Transverse colon (tissue), 4 donors: ENCODE measurements at regions not wholly inside any gene's neighbourhood (a gene's known extent, or its start where the extent isn't known, plus 50 kb on each side); places are given as distances from the start of the nearest gene placed in this dataset.

Source experiments
- DNase-seq: peaks from one replicate; pipeline ENCODE4 v3.0.0-alpha.2; 2019
- H3K27ac ChIP-seq, 4 donors: fragments of 200-600 bp; sonication (generic); 2 replicates each; pipeline ENCODE4 v1.5.1; 2016 to 2018; ENCODE audit warnings: inconsistent platforms in 4 of 4
- H3K27me3 ChIP-seq: fragments of 200-600 bp; sonication (generic); 2 replicates; pipeline ENCODE4 v1.5.1; 2017; ENCODE audit warnings: inconsistent platforms
- H3K36me3 ChIP-seq, 4 donors: fragments of 200-600 bp; sonication (generic); 2 replicates each; pipeline ENCODE4 v1.5.1; 2017 to 2019; ENCODE audit warnings: inconsistent platforms in 4 of 4
- H3K4me1 ChIP-seq, 4 donors: fragments of 200-600 bp; sonication (generic); 2 replicates each; pipeline ENCODE4 v1.5.1; 2017 to 2020; ENCODE audit warnings: inconsistent platforms in 4 of 4
- H3K4me3 ChIP-seq, 4 donors: fragments of 200-600 bp; sonication (generic); 1 replicate in 1 of 4; 2 replicates in 3 of 4; pipeline versions ENCODE4 v1.5.1 to v1.6.1; 2017 to 2019; ENCODE audit warnings: inconsistent platforms in 4 of 4
- H3K9me3 ChIP-seq, 2 donors: fragments of 200-600 bp; sonication (generic); 2 replicates each; pipeline ENCODE4 v1.5.1; 2017 to 2019; ENCODE audit warnings: inconsistent platforms in 2 of 2
- EP300 ChIP-seq: sonication (generic); formaldehyde crosslinking; IDR thresholded peaks from one replicate; pipeline ENCODE4 v1.6.1; 2017; ENCODE audit warnings: antibody characterized with exemption, low read depth
- POLR2A ChIP-seq: fragments of 450-650 bp; IDR thresholded peaks from one replicate; pipeline ENCODE4 v1.6.1; 2016; ENCODE audit warnings: antibody characterized with exemption, mild to moderate bottlenecking, moderate library complexity
- POLR2AphosphoS5 ChIP-seq, 3 donors: sonication (generic); formaldehyde crosslinking; IDR thresholded peaks; one replicate each; pipeline ENCODE4 v1.6.1; 2016; ENCODE audit warnings: antibody characterized with exemption in 3 of 3
- WGBS, 2 donors: methylation state at CpG; one replicate each; pipeline ENCODE4 v1.1.5; 2018; ENCODE audit warnings: low coverage in 1 of 2; 5-methylcytosine and 5-hydroxymethylcytosine counted together
- in situ Hi-C, 4 donors: fragments of 200-750 bp; cut with MboI; loops; one replicate each; pipeline versions ENCODE4 v1.15.0 to v1.15.1; 2017; ENCODE audit warnings: low sequenced_read_pairs in 3 of 4, low pct_ligation_motif_present in 1 of 4, low pct_unique_long_range_greater_than_20kb in 1 of 4
- intact Hi-C: fragments of 100-400 bp; cut with DNase I; formaldehyde crosslinking; loops from one replicate; pipeline ENCODE4 v1.15.1; 2023; ENCODE audit warnings: low total_unique reads
- TF ChIP-seq, protein P1 (sequence below), 5 experiments: fragments of 200-600 bp in 3 of 5; fragments of 450-650 bp in 2 of 5; sonication (generic) in 3 of 5; IDR thresholded peaks; 1 replicate in 2 of 5; 2 replicates in 3 of 5; pipeline ENCODE4 v1.5.1; 2016 to 2017; ENCODE audit warnings: antibody characterized with exemption in 5 of 5, inconsistent platforms in 3 of 5, mild to moderate bottlenecking in 2 of 5, moderate library complexity in 1 of 5

DNA sequence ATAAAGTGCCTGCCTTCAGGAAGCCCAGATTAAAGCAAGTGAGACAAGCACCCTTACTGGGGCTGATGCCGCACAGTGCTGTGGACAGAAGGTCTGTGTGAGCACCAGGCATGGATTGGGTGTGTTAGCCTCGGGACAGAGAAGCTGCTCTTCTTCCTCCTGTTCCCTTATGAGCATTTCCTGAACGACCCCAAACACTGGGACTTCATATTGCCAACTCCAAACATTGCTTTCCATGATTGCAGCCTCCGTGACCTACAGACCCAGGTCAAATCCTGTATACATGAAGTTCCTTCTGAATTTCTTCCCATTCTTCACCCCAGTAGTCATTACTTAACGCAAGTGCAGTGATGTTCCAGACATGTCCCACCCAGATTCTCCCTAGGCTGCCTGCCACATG is 129.8 kb upstream of the ALKAL2 start:
- TF ChIP-seq, protein P1, sequence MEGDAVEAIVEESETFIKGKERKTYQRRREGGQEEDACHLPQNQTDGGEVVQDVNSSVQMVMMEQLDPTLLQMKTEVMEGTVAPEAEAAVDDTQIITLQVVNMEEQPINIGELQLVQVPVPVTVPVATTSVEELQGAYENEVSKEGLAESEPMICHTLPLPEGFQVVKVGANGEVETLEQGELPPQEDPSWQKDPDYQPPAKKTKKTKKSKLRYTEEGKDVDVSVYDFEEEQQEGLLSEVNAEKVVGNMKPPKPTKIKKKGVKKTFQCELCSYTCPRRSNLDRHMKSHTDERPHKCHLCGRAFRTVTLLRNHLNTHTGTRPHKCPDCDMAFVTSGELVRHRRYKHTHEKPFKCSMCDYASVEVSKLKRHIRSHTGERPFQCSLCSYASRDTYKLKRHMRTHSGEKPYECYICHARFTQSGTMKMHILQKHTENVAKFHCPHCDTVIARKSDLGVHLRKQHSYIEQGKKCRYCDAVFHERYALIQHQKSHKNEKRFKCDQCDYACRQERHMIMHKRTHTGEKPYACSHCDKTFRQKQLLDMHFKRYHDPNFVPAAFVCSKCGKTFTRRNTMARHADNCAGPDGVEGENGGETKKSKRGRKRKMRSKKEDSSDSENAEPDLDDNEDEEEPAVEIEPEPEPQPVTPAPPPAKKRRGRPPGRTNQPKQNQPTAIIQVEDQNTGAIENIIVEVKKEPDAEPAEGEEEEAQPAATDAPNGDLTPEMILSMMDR (IDR thresholded peaks at IDR 0.05), result no peak
- TF ChIP-seq EP300 (no peak), POLR2AphosphoS5 (IDR thresholded peaks at IDR 0.05) (no peak), POLR2A (no peak)
- H3K4me1 ChIP-seq, result no peaks in the 10 kb centered on the region
- H3K9me3 ChIP-seq, result no peaks in the 10 kb centered on the region
- H3K36me3 ChIP-seq, result no peaks in the 10 kb centered on the region
- DNase-seq, result no peak
- in situ Hi-C loops, result no loop called here
- intact Hi-C loops, result no loop called here
- no peak overlapping the region for H3K27ac ChIP-seq
- 63 to 88% methylated on average over 1 to 5 of the region's 5 CpGs for WGBS, 2 donors
- no peaks in the 10 kb centered on the region for H3K27me3 ChIP-seq
- H3K4me3 ChIP-seq, result no peak overlapping the region

DNA sequence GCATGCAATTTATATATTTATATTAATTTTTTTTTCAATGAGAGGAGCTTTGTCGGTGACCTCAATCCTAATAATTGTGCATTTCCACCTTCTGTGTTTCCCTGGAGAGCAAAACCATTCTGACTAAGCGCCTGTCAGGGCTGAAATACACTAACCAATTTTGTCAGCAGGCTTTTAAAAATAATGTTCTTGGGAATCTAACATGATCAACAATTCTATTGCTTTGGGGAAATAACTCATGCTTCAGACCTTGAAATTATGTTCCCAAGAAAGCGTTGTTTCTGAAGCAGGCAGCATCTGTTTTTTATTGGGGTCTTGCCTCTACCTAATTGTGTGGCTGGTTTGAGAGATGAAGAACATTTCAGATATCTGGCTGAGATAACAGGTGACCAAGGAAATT is 129.1 kb upstream of the ALKAL2 start:
- Histone ChIP-seq H3K4me3 (no peak overlapping the region), H3K27ac (no peak overlapping the region), H3K27me3 (no peaks in the 10 kb centered on the region), H3K9me3 (no peaks in the 10 kb centered on the region), H3K36me3 (no peaks in the 10 kb centered on the region), H3K4me1 (no peaks in the 10 kb centered on the region)
- DNase-seq, result no peak
- TF ChIP-seq POLR2A, result no peak
- TF ChIP-seq POLR2AphosphoS5 (IDR thresholded peaks at IDR 0.05), result no peak
- TF ChIP-seq EP300, result no peak
- TF ChIP-seq, protein P1 (IDR thresholded peaks at IDR 0.05), result no peak
- 77 to 87% methylated on average over 2 to 3 of the region's 3 CpGs for WGBS, 2 donors
- in situ Hi-C loops, result no loop called here
- intact Hi-C loops, result no loop called here

DNA sequence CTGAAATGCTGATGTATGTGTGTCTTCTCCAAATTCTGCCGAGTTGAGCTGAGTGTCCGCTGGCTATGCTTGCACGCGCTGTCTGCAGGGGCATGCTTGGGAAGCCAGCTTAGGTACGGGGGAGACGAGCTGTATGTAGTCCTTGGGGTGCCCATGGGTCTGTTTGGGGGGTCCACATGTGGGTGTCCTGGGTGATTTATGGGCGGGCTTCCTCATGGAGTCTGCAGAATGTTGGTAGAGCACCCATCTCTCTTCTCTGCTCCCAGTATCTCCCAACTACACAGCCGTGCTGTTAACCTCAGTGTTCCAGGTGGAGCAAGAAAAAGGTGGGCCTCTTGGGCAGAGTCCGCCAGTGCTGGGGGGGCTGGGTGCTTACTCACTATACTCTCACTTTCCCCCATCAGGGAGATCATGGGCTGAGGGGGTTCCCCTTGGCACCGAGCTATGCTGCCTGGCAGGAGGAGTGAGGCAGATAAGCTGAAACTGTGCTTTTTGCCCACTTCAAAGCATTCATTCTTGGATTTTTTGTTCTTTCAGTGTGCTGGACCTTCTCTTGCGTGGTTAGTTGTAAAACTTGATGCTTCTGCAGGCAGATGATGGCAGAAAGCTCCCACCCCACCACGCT is 128.2 kb upstream of the ALKAL2 start:
- Histone ChIP-seq H3K27me3 (no peaks in the 10 kb centered on the region), H3K4me3 (no peak overlapping the region), H3K36me3 (no peaks in the 10 kb centered on the region), H3K27ac (no peak overlapping the region), H3K4me1 (no peaks in the 10 kb centered on the region), H3K9me3 (no peaks in the 10 kb centered on the region)
- intact Hi-C loops, result no loop called here
- in situ Hi-C loops, result no loop called here
- no peak for TF ChIP-seq EP300
- TF ChIP-seq, protein P1 (IDR thresholded peaks at IDR 0.05), result no peak
- no peak for TF ChIP-seq POLR2AphosphoS5 (IDR thresholded peaks at IDR 0.05)
- TF ChIP-seq POLR2A, result no peak
- no peak for DNase-seq
- WGBS, 2 donors, result 87% methylated on average over 12 of the region's 12 CpGs; no CpG with 5 or more reads in 1 of the 2 donors

DNA sequence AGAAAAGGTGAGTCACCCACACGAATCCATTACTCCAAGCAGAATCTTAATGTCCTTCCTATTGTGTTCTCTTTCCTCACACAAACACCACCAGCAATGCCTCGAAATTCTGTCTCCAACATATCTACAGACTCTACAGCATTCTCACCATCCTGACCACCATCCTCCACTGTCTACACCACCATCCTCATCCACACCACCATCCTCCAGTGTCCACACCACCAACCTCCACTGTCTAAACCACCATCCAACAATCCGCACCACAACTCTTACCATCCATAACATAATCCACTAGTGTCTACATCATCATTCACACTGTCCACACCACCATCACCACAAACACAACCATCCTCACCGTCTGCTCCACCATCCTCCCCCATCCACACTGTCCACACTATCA is 121.6 kb upstream of the ALKAL2 start:
- H3K9me3 ChIP-seq, result no peaks in the 10 kb centered on the region
- no peaks in the 10 kb centered on the region for H3K27me3 ChIP-seq
- H3K36me3 ChIP-seq, result no peaks in the 10 kb centered on the region
- H3K4me1 ChIP-seq, result no peaks in the 10 kb centered on the region
- 80 to 88% methylated on average over 4 of the region's 4 CpGs for WGBS, 2 donors
- intact Hi-C loops (no loop called here), in situ Hi-C loops (no loop called here)
- H3K4me3 ChIP-seq, result no peak overlapping the region
- no peak for DNase-seq
- no peak overlapping the region for H3K27ac ChIP-seq
- no peak for TF ChIP-seq EP300
- no peak for TF ChIP-seq POLR2A
- TF ChIP-seq POLR2AphosphoS5 (IDR thresholded peaks at IDR 0.05), result no peak
- TF ChIP-seq, protein P1 (IDR thresholded peaks at IDR 0.05), result no peak
